GM21390 (cell line): ENCODE measurements at regions not wholly inside any gene's neighbourhood (a gene's known extent, or its start where the extent isn't known, plus 50 kb on each side); places are given as distances from the start of the nearest gene placed in this dataset.
"Not testable (repeated sequence)": the region's sequence is repeated elsewhere in the genome, so short reads cannot be mapped to it uniquely, and the experiment has no call there.

ENCODE experiments used
- ATAC-seq: cut with Tn5 transposase; IDR thresholded peaks from one replicate; pipeline ENCODE4 v1.9.1; 2021; ENCODE audit not compliant: unreplicated experiment

DNA sequence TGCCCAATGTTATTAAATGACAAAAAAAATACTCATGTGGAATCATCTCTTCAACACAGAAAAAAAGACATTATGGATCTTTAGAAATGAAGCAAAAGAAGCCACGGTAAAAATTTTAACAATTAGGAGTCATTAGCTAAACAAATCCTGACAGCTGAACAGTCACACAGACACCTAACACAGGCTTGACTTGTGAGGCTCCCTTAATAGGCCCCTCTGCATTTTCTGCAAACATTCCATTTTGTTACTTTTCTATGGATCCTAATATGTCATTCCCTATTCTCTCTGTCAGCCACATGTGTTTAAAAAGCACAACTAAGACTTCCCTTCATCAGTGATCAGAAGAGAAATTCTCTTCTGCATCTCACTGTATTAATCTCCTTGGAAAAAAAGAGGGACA, 1331.5 kb downstream of the CDH8 start:
- no peak for ATAC-seq

DNA sequence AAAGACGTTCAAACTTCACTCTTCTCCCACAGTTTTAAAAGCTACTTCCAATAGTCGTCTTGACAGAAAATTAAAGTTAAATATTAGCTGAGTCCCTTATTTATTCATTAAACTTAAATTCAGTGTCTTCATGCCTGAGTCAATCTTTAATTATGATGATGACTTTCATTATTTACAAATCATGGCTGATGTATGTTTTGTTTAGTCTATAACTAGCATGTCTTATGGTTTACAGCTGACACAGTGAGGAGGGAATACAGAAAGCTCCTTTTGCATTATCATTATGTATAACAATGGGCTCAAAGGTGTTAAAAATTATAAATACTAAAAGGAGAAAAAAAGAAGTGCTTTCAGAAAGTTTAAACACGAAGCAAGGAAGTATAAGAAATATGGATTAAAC, 1333.1 kb downstream of the CDH8 start:
- ATAC-seq, result no peak

DNA sequence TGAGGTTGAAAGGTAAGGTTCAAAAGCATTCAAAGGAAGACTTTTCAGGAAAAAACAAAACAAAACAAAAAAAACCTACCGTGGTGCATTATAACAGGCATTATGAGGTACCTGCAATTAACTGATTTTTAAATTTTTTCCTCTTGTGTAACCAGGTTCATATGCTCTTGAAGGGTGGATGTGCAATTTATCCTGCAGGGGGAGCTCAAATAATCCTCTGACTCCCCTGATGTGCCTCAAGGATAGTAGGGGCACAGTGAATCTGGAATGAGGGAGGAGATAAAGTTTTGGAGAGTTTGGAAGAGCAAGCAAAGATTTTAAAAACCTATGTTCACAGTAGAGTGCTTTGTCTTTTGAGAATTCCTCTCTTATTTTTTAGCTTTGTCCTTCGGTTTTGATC, 1349.4 kb downstream of the CDH8 start:
- no peak for ATAC-seq

DNA sequence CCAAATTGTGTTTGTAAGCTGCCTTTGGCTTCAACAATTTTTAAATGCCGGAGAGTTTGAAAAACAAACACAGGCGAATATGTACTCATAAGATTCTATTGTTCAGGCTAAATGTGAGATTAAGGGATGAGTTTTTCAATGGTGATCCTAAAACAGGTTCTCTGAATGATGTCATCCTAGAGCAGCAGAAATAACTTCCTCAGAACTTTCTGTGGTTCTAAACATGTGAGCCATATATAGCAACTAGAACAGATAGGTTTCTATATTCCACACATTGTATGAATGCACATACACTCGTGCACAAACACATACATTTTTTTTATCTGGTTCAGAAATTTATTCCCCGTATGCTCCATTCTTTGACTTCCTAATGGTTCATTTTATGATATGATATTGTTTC, 1352.2 kb downstream of the CDH8 start:
- no peak for ATAC-seq

DNA sequence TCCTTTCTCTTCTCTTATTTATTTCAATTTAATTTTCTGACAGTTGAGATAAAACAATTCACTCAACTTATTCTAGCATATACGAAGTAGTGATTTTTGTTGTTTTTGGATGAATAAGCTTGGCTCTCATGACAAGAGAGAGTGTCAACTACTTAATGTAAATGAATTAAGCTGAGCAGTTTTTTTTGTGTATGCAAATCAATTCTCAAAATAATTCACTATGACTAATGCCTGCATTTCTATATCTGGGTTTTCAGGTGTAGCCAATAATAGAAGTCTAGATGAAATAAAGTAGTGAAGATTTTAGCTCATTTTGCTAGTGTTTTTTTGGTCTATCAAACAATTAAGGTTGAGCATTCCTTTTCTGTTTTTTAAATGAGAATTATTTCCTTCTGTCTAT, 1354.0 kb downstream of the CDH8 start:
- no peak for ATAC-seq

DNA sequence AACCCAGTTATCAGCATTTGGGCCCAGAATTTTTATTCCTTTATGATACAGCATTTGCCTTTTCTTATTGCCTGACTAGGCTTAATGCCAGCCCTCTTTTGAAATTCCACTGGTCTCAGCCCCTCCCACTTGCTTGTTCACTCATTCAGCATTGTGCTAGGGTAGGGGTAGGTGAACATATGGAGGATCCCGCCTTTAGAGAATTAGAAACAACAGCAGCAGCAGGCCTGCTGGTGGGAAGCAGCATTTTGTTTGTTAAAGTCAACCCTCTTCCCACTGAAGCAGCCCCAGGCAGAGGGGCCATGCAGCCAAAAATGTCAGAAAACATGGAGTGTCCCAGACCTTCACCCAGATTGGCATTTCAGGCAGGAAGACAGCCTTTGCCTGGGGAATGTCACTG, 1355.2 kb downstream of the CDH8 start:
- no peak for ATAC-seq

DNA sequence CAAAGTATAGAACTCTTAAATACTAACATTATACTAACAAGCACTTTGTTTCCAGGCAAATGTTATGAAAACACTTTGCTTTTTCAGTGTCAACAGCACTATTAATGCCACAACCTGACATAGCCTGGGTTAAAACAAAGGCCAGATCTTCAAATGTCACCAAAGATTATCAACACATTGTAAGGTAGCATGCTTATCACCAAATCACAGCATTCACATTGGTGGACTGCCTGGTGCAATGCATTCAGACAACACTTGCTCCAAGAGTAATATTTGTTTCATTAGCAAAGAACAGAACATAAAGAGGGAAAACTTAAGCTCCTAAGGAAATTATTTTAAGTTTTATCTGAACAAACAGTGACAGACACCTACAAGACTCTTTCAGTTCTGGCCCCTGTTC, 1361.2 kb downstream of the CDH8 start:
- no peak for ATAC-seq

DNA sequence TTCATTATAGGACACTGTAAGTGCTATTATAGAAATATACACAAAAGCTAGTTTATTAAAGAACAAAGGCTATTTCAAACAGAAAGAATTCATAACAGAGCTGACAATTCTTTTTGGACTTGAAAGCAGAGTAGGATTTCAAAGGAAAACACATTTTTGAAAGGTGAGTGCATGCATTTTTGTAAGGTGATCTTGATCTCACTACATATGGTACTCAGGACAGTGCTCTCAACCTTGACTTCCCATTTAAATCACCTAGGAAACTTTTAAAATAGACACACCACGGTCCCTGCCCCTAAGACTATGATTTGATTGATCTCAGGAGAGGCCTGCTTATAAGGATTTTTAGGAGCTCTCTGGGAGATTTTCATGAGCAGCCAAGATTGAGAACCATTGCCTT, 1362.0 kb downstream of the CDH8 start:
- ATAC-seq, result no peak

DNA sequence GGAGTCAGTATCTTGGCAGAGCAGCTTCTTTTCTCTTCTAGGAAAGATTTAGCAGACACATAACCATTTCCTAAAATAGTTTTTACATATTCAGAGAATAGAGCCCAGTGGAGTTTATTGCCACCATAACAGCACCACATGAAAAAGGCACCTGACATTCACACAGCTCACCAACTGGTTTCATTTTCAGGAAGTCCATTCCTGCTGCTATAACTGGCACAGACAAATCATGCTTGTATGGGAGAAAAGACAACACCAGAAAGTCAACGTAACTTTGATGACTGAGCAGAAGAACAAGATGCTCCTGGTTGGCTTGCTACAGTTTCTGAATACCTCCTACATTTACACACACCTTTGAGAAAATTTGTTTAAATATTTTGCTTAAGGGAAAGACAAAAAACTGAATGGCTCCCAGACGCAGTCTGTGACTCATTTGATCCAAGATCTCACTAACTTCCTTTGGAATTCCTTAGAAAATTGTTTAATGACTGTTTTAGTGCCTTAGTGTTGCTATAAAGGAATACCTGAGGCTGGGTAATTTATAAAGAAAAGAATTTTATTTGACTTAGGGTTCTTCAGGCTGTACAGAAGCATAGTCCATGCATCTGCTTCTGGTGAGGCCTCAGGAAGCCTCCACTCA, 1380.6 kb downstream of the CDH8 start:
- no peak for ATAC-seq

DNA sequence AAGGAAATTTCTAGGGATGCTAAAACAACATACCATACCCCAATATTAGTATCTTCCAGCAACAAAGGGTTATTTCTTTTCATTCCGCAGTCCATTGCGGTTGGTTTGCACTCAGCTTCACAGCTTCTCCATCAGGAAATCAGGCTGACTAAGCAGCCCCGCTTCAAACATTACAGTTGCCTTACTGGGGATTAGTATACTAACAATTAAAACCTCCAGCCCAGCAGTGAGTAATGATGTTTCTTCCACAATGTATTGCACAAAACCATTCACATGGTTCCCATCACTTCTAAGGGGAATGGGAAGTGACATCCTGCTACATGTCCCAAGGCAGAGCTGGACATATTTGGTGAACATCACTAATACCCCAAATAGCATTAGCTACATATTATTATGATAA, 1384.9 kb downstream of the CDH8 start:
- ATAC-seq, result no peak

DNA sequence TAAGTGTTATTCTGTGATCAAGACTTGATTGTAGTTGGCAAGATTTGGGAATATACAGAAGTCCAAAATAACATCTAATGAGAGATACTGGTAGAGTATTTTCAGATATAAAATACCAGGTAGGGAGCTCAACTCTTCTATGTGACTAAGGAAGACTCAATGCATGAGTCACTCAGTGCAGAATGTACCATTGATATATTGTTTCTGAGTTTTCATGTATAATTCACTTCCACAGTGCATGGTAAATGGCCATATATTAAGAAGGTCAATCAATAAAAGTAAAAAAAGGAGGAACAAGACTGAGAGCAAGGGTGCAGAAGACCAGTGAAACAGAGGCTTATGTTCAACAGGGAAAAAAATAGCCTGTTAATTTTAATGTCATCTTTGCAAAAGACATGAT, 1387.9 kb downstream of the CDH8 start:
- no peak for ATAC-seq

DNA sequence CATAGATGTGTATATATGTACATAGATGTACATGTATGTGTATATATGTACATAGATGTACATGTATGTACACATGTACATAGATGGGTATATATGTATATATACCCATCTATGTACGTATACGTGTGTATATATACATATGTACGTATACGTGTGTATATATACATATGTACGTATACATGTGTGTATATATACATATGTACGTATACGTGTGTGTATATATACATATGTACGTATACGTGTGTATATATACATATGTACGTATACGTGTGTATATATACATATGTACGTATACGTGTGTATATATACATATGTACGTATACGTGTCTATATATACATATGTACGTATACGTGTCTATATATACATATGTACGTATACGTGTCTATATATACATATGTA, 1388.8 kb downstream of the CDH8 start:
- ATAC-seq, result not testable (repeated sequence)

DNA sequence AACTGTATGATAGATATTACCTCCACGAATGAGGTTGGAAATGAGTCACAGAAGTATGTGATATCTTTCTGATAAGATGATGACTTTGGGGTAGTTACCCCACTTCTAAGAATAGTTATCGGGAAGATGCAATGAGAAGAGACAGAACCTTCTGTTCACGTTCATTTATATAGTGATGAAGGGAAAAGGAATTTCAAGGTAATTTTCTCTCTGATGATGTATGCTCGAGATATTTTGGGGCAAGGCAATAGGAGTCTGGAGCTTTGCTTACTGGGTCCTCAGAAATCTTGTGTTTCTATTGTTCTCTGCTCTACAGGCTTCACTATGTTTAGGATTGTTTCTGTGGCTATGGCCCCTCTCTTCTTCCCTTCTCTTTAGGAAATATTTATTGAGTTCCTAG, 1389.6 kb downstream of the CDH8 start:
- ATAC-seq, result no peak

DNA sequence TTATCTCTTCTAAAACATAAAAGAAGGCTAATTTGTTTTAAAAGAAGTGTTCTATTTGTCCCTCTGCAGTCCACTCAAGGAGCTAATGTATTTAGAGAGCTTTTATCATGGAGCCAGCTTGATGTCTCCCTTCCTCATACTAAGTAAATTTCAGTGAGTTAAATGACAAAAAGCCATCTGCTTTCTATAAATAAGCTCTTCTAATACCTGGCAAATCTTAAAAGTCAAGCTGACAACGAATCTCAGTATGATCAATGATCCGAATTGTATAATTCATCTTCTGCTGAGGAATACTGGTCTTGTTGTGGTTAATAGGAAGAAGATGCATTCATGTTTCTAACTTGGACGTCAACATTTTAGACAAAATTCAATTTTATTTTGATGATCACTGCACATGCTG, 1390.7 kb downstream of the CDH8 start:
- no peak for ATAC-seq

DNA sequence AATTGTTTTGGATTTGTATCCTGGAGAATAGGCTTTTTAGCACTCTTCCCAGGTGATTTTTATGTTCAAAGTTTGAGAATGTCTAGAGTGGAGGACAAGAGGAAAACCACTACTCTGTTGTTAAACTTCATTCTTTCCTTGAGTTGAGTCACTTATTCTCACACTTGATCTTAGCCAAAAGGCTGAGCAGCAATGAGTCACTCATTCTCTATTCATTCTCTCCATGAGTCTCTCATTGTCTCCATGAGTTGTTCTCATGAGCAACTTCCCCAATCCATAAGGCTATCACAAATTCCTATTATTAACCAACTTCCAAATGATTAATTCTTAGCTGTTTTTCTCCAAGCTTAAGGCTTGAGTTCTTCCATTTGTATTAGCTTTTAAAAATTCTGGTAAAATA, 1393.3 kb downstream of the CDH8 start:
- no peak for ATAC-seq

DNA sequence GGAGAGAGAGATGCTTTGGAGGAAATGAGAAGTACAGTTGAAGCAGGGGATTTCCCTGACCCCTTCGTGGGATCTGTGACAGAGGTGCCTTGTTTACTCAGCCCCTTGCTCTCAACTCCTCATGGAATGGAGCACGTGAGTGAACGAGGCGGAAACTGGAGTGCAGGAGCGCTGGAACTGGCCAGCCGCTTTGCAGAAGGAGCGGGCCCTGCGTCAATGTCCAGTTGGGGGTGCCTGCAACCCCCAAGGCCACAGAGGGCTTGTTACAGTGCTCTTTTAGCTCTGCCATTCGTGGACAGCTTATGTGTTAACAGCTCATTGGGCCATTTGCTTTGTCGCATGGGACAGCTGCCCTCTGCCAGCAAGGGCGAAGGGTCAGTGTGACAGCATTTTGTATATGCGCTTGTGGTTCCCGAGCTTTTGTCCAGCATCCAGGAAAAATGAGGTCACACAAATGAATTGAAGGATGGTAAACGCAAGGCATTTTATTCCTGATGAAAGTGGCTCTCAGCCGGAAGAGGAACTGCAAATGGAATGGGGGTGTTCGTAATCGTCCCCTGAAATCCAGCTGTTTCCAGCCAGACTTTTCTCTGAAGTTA, 1395.1 kb downstream of the CDH8 start:
- no peak for ATAC-seq

DNA sequence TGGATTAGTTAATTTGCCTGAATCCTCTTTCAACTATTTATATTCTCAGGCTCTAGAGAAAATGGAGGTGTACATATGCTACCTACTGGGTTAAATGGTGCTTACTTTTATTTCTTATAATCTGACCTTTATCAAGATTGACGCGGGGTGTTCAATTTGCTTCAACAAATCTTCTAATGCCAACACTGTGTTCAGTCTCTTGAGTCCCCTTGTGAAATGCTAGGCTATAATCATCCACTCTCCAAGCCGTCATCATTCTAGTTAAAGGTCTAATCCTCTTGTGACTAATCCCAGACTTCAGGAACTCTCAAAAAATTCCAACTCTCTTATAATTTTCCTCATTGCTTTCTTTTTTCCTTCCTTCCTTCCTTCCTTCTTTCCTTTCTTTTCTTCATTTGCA, 1396.2 kb downstream of the CDH8 start:
- no peak for ATAC-seq

DNA sequence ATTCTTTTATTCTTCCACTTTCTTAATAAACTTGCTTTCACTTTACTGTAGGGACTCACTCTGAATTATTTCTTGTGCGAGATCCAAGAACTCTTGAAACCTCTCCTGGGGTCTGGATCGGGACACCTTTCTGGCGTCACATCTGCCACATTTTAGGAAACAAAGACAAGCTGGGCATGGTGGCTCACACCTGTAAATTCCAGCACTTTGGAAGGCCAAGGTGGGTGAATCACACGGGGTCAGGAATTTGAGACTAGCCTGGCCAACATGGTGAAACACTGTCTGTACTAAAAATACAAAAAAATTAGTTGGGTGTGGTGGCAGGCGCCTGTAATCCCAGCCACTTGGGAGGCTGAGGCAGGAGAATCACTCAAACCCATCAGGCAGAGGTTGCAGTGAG, 1399.6 kb downstream of the CDH8 start:
- not testable (repeated sequence) for ATAC-seq

DNA sequence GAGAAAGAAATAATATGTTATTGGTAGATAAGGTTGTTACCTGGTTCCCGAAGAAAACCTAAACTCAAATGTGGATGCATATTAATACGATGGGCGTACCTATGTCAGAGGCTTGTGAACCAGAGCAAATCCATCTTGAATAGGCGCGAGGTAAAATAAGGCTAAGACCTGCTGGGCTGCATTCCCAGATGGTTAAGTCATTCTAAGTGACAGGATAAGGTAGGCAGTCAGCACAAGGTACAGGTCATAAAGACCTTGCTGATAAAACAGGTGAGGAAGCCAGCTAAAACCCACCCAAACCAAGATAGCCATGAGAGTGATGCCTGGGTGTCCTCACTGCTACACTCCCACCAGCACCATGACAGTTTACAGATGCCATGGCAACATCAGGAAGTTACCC, 1400.1 kb downstream of the CDH8 start:
- ATAC-seq, result no peak

DNA sequence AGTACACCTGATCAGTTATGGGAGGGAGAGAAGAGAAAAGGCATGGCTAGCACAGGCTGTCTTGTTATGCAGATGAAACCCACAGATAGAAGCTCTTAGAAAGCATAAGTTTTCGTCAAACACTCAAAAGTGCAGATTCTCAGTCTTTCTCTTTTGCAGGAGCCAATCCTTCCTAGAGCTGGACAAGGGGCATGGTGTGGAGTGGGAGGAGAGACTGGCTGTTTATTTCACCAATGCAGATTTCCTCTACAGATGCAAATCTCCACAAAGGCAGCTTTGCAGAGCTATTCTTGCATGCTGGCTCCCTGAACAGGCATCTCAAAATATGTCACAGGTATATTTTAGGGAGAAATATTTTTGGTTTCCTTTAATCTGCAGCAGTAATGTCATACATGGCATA, 1400.7 kb downstream of the CDH8 start:
- no peak for ATAC-seq

DNA sequence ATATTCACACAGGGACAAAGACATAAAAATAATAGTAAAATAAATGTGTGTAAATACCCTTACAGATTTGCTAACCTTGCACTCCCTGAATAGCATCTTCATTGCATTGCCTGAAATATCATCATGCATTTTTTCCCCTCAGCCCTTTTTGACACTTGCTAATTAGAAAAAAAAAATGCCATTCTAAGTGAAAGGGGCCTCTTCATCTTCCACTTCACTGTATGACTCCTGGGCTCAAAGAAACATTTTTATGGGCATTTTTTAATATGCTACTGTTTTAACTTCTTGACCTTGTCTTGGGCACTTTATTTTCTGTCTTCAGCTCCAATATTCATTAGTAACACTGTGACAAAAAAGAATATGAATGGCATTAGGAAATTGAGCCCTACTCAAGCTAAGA, 1424.4 kb downstream of the CDH8 start:
- ATAC-seq, result no peak

DNA sequence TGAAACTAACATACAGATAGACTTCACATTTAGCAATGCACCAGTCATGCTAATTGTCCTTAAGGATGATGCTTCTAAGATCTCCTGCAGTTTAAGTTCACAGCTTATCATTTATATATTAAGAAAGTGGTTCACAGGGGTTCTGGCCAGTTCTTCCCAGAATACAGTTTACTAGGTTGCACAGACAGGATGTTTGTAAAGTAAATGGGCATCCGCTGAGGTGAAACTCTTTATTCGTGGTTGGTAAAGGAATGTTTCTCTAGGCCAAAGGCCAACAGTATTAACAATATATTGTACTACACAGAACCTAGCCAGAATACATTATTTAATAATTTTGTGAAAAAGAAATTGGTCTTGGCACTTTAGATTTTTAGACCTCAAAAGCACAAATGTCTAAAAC, 1427.3 kb downstream of the CDH8 start:
- ATAC-seq, result no peak

DNA sequence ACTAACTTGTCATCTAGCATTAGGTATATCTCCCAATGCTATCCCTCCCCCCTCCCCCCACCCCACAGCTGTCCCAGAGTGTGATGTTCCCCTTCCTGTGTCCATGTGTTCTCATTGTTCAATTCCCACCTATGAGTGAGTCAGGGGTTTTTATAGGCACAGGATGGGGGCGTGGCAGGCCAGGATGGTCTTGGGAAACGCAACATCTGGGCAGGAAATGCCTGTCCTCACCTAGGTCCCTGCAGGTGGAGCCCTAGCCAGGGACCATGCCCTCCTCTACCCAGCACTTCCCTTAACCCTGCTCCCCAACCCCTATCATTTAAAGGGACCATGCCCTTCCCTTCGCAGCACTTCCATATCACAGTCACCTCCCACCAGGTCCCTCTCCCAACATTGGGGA, 1430.6 kb downstream of the CDH8 start:
- not testable (repeated sequence) for ATAC-seq
